Prostate gland (tissue), 2 donors: ENCODE measurements at regions not wholly inside any gene's neighbourhood (a gene's known extent, or its start where the extent isn't known, plus 50 kb on each side); places are given as distances from the start of the nearest gene placed in this dataset.

Experiments
- CTCF ChIP-seq, 4 experiments: fragments of 200-600 bp in 2 of 4; fragments of 450-650 bp in 2 of 4; sonication (generic) in 2 of 4; IDR thresholded peaks; 1 replicate in 3 of 4; 2 replicates in 1 of 4; pipeline ENCODE4 v1.5.1; 2016 to 2019; ENCODE audit warnings: antibody characterized with exemption in 4 of 4, mild to moderate bottlenecking in 2 of 4, moderate library complexity in 2 of 4
- POLR2A ChIP-seq: fragments of 450-650 bp; IDR thresholded peaks from one replicate; pipeline ENCODE4 v1.6.1; 2016; ENCODE audit warnings: antibody characterized with exemption, mild to moderate bottlenecking

DNA sequence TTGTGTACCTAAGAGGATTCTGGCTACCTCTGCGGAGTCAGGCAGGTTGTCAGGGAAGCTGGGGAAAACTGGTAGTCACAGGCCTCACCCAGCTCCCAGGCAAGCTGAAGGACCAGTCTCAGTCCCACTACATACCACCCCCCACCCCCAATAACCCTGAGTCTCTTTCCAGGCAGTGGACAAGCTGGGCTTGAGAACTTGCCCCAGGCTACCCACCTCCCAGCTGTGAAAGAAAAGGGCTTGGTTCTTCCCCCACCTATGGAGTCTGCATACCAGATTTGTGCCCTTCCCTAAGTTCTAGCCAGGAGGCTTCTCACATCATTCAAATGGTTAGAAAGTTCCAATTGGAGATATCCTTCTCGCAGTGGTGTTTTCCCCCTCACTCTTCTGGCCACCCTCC, 1678.8 kb downstream of the MAT2B start:
- TF ChIP-seq CTCF (IDR thresholded peaks at IDR 0.05): no peak
- no peak for TF ChIP-seq POLR2A
